ENCODE measurements at regions not wholly inside any gene's neighbourhood (a gene's known extent, or its start where the extent isn't known, plus 50 kb on each side); places are given as distances from the start of the nearest gene placed in this dataset.
A peak's percentile ranks its signal among the peaks of the same experiment; 100 is the strongest.

DNA sequence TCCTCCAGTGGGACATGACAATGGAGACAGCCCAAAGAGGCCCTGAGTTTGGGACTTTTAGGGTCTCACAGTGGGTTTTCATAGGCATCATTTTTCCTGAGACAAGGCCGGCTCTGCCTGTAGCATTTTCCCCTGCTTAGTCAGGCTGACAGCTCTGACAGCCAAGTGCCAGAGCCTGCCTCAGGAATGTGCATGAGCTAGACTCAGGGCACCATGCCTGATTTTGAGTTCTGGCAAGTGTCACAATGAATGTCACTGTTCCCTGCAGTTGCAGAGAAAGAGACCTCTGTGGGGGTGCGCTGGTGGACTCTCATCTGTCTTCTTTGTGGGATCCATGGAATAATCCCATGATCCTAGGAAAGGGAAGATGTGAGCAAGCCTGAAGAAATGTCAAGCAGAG lies 343.3 kb upstream of the TSPY4 start:
- no peak for DNase-seq (ENCODE audit: low spot score)

DNA sequence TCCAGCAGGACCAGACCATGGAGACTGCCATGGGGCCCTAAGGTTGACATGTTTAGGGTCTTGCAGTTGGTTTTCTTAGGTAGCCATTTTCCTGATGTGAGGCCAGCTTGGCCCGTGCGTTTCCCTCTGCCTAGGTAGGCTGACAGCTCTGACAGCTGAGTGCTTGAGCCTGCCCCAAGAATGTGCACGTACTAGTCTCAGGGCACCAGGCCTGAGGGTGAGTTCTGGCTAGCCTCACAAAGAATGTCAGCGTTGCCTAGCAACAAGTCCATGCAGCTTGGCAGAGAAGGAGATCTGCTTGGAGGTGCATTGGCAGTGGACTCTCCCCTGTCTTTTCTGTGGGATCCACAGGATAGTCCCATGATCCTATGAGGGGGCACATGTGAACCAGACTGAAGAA lies 336.0 kb upstream of the TSPY4 start:
- DNase-seq (ENCODE audit: low spot score) = no peak

DNA sequence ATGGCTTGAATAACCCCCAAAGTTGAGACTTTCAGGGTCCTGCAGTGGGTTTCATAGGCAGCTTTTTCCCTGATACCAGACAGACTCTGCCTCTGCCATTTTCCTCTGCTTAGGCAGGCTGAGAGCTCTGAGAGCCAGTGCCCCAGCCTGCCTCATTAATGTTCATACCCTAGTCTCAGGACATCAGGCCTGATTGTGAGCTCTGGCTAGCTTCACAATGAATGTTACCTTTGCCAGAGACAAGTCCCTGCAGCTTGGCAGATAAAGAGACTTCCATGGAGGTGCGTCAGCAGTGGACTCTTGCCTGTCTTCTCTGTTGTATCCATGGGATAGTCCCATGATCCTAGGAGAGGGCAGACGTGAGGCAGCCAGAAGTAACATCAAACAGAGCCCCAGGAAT lies 333.5 kb upstream of the TSPY4 start:
- no peak for DNase-seq (ENCODE audit: low spot score)

DNA sequence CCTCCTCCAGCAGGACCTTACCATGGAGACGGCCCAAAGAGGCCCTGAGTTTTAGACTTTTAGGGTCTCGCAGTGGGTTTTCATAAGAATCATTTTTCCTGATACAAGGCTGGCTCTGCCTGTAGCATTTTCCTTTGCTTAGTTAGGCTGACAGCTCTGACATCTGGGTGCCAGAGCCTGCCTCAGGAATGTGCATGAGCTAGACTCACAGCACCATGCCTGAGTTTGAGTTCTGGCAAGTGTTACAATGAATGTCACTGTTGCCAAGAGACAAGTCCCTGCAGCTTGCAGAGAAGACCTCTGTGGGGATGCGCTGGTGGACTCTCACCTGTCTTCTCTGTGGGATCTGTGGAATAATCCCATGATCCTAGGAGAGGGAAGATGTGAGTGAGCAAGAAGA lies 328.6 kb upstream of the TSPY4 start:
- DNase-seq (ENCODE audit: low spot score) = no peak

DNA sequence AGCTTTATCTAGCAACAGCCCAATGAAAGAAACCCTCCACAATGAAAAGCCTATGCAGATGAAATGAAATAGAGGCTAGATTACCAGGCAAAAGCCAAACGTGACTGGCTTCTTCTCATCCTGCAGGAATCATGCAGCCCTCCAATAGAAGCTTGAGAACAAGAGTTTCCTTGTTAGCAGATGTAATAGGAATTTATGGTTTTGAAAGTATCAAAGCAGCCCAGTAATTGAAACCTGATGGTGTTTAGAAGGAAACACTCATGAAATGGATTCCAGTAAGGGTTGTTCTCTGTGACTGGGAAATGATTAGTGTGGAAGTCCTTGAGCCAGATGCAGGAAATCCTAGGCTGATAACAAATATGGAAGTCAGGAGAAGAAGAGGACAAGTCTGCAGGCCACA lies 320.3 kb upstream of the TSPY4 start:
- no peak for DNase-seq (ENCODE audit: low spot score)

DNA sequence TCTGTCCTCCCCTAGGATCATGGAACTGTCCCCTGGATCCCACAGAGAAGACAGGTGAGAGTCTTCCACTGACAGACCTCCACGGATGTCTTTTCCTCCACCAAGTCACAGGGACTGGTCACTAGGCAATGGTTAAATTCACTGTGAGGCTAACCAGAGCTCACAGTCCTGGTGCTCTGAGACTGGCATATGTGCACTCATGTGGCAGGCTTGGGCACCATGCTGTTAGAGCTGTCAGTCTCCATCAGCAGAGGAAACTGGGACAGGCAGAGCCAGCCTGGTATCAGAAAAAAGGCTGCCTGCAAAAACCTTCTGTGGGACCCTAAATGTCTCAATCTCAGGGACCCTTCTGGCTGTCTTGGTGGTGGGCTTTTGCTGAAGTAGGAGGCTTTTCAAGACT lies 318.9 kb upstream of the TSPY4 start:
- no peak for DNase-seq (ENCODE audit: low spot score)

DNA sequence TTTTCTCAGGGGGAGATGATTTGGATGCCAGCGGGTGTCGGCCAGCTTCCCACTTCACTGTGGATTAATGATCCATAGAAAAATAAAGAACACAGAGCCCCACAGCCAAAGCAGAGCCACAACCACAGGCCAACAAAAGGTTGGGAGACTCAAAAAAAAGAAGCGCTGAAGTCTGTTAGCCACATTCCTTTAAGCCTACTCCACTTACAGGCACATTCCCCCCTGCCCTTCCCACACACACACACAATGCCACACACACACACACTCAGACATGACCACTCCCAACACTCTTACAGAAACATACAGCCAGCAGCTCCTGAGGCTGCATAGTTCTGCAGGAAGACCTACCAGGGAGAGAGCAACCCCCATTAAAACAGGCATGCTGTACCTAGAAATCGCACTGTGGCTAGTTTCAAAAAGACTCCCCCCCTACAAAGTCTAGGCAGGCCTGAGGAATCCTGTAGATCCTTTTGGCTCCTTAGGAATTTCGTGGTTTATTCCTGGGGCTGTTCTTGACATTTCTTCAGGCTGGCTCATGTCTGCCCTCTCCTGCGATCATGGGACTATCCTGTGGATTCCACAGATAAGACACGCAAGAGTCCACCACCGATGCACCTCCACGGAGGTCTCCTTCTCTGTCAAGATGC lies 309.4 kb upstream of the TSPY4 start:
- no peak for DNase-seq (ENCODE audit: low spot score)

DNA sequence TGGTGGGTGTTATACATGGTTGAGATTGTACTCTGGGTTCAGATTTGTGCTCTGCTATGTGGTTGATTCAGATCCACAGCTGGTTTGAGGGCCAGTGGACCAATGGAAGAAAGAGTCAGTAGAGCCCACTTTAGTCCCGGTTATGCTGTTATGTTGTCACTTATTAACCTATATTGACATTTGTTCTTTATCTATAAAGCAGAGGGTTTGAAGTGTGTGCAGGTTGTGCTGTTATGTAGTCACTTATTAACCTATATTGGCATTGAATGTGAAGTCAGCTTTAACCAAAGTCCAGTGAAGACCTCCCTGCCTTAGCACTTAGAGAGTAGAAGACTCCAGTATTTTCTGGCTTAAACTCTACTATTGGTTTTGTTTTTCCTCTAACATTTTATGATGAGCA lies 307.3 kb upstream of the TSPY4 start:
- peak; percentile 16 for DNase-seq (ENCODE audit: low spot score)

DNA sequence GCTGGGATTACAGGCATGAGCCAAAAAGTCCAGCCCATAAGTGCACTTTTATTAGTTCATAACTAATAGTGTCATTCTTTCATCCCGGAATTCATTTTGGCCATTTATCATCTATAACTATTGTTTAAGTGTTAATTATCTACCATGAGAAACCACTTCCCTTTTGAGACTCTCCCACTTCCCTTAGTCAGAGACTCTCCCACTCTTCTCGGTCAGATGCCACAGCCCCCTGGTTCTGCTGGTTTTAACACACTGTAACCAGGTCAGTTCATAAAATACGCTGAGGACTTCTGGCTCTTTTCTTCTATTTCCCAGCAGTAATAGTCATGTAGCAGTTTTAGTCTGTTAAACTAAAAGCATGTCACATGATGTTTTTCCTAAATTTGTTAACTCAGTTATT lies 303.0 kb upstream of the TSPY4 start:
- DNase-seq (ENCODE audit: low spot score) = no peak

DNA sequence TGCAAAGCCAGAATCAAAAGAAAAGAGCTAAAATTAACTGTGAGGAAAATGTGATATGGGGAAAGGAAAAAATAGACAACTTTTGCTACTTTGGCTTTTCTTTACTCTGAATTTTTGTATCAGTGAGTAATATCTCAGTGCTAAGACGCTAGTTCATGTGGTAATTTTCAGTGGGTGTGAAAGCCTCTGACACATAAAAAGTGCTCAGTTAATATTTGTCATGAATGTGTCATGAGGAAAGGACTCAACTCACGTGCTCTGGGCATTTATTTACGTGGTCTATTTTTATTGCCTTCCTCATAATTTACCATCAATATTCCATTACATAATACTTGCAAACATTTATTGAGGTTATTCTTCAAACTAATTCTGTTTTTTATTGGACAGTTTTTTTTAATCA lies 302.0 kb upstream of the TSPY4 start:
- DNase-seq (ENCODE audit: low spot score) = no peak

DNA sequence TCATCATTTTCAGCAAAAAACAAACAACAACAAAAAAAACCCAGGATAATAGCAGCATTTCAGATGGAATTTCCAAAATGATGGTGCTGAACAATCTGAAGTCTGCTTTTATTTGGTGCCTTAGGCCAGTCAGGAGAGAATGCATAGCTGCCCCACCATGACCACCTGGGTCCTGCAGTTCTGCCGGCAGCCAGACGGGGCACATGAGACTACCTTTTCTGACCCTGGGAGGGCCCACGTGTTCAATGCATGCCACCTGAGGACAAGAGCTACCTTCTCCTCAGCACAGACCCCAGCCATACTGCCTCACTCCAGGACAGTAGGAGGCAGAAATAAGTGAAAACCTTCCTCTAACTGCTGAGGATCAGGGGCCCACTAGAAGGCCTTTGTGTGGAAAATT lies 295.8 kb upstream of the TSPY4 start:
- no peak for DNase-seq (ENCODE audit: low spot score)

All from LoVo (cell line).